SK-N-SH treated with all-trans-retinoic acid at 6 μM for 48 hours (cell line): ENCODE measurements at regions not wholly inside any gene's neighbourhood (a gene's known extent, or its start where the extent isn't known, plus 50 kb on each side); places are given as distances from the start of the nearest gene placed in this dataset.

Source experiments
- ATAC-seq: fragments of 200-7000 bp; cut with Tn5 transposase; 3 replicates; pipeline ENCODE4 v1.9.1; 2020; ENCODE audit warnings: mild to moderate bottlenecking, moderate library complexity
- ARNTL ChIP-seq: fragments of 450-650 bp; formaldehyde crosslinking; IDR thresholded peaks from 2 replicates; pipeline ENCODE4 v1.5.0; 2020; ENCODE audit warnings: low read depth, mild to moderate bottlenecking, moderate library complexity, borderline replicate concordance
- BACH2 ChIP-seq: fragments of 250-450 bp; sonication (Bioruptor Pico); IDR thresholded peaks from 2 replicates; pipeline ENCODE4 v1.9.0; 2021; ENCODE audit warnings: mild to moderate bottlenecking, borderline replicate concordance
- CSDC2 ChIP-seq: fragments of 250-450 bp; sonication (Bioruptor Pico); IDR thresholded peaks from 2 replicates; pipeline ENCODE4 v1.5.0; 2020; ENCODE audit warnings: mild to moderate bottlenecking, moderate library complexity
- GLIS3 ChIP-seq: fragments of 250-450 bp; sonication (Bioruptor Pico); IDR thresholded peaks from 2 replicates; pipeline ENCODE4 v1.5.0; 2020; ENCODE audit warnings: mild to moderate bottlenecking, moderate library complexity
- ISL1 ChIP-seq: fragments of 250-450 bp; sonication (Bioruptor Pico); IDR thresholded peaks from 2 replicates; pipeline ENCODE4 v2.1.2; 2022; ENCODE audit warnings: mild to moderate bottlenecking, moderate library complexity
- OSR1 ChIP-seq: fragments of 250-450 bp; sonication (Bioruptor Pico); IDR thresholded peaks from 2 replicates; pipeline ENCODE4 v1.8.0; 2022; ENCODE audit warnings: moderate library complexity, mild to moderate bottlenecking, inconsistent platforms
- PPARA ChIP-seq: fragments of 250-450 bp; sonication (Bioruptor Pico); IDR thresholded peaks from 2 replicates; pipeline ENCODE4 v1.5.0; 2020; ENCODE audit warnings: mild to moderate bottlenecking, borderline replicate concordance
- RARB ChIP-seq: fragments of 250-450 bp; sonication (Bioruptor Pico); IDR thresholded peaks from 2 replicates; pipeline ENCODE4 v1.8.0; 2021; ENCODE audit warnings: mild to moderate bottlenecking, moderate library complexity
- SNAI2 ChIP-seq: fragments of 250-450 bp; sonication (Bioruptor Pico); IDR thresholded peaks from 2 replicates; pipeline ENCODE4 v1.5.0; 2020; ENCODE audit warnings: mild to moderate bottlenecking, moderate library complexity
- TCF4 ChIP-seq: fragments of 250-450 bp; sonication (Bioruptor Pico); IDR thresholded peaks from 2 replicates; pipeline ENCODE4 v1.8.0; 2021; ENCODE audit warnings: mild to moderate bottlenecking, moderate library complexity, borderline replicate concordance
- TOX ChIP-seq: fragments of 250-450 bp; sonication (Bioruptor Pico); IDR thresholded peaks from 2 replicates; pipeline ENCODE4 v1.8.0; 2021; ENCODE audit warnings: mild to moderate bottlenecking, moderate library complexity, borderline replicate concordance
- TSHZ2 ChIP-seq: fragments of 250-450 bp; sonication (Bioruptor Pico); IDR thresholded peaks from 2 replicates; pipeline ENCODE4 v1.5.0; 2020; ENCODE audit warnings: mild to moderate bottlenecking, moderate library complexity
- ZC3H10 ChIP-seq: fragments of 250-450 bp; sonication (Bioruptor Pico); IDR thresholded peaks from 2 replicates; pipeline ENCODE4 v1.5.1; 2021; ENCODE audit warnings: mild to moderate bottlenecking, moderate library complexity
- ZFP3 ChIP-seq: fragments of 250-450 bp; sonication (Bioruptor Pico); IDR thresholded peaks from 2 replicates; pipeline ENCODE4 v1.5.0; 2020; ENCODE audit warnings: mild to moderate bottlenecking, moderate library complexity
- ZFP30 ChIP-seq: fragments of 450-650 bp; formaldehyde crosslinking; IDR thresholded peaks from 2 replicates; pipeline ENCODE4 v1.5.0; 2022; ENCODE audit warnings: mild to moderate bottlenecking, moderate library complexity
- ZNF565 ChIP-seq: fragments of 450-650 bp; formaldehyde crosslinking; conservative IDR thresholded peaks from 2 replicates; pipeline ENCODE4 v1.5.0; 2020; ENCODE audit warnings: low read depth, mild to moderate bottlenecking, moderate library complexity
- ZNF8 ChIP-seq: fragments of 450-650 bp; formaldehyde crosslinking; IDR thresholded peaks from 2 replicates; pipeline ENCODE4 v1.5.0; 2020; ENCODE audit warnings: mild to moderate bottlenecking, moderate library complexity
- TF ChIP-seq, protein P1 (sequence below): fragments of 250-450 bp; sonication (Bioruptor Pico); IDR thresholded peaks from 2 replicates; pipeline ENCODE4 v1.5.1; 2021; ENCODE audit warnings: mild to moderate bottlenecking, moderate library complexity
- TF ChIP-seq, protein P2 (sequence below): fragments of 250-450 bp; sonication (Bioruptor Pico); IDR thresholded peaks from 2 replicates; pipeline ENCODE4 v1.8.0; 2020; ENCODE audit warnings: mild to moderate bottlenecking, moderate library complexity, borderline replicate concordance

DNA sequence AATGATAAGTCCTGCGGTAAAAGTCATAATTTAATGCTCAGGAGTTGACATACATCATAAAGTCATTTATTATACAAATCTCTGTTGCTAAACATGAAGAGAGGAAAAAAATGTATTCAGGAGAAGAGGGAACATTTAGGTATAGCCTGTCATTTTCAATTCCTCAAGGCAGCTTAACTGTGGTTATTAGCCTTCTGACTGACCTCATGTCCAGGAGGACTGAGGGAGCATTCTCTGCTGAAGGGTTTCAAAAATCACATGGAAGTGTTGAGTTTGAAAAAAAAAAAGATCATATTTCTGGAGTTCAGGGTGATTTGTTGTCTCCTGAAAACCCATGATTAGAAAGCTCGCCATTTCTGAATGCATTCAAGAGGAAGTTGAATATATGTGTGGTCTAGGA, 1371.1 kb upstream of the LRRTM1 start (continued):
- no peak for TF ChIP-seq PPARA

GRCh38 chr2:81672923-81673322, 1368.4 kb upstream of the LRRTM1 start:
- ATAC-seq = no peak
- TF ChIP-seq ZNF565 (CRISPR knock-in tag) = no peak
- no peak for TF ChIP-seq ZC3H10 (CRISPR knock-in tag)
- no peak for TF ChIP-seq TSHZ2 (CRISPR knock-in tag)
- no peak for TF ChIP-seq ZNF8 (CRISPR knock-in tag)
- TF ChIP-seq ZFP3 (CRISPR knock-in tag) = no peak
- no peak for TF ChIP-seq BACH2
- TF ChIP-seq SNAI2 (CRISPR knock-in tag) = no peak
- no peak for TF ChIP-seq OSR1 (CRISPR knock-in tag)
- TF ChIP-seq PPARA = no peak
- TF ChIP-seq ZFP30 = no peak
- no peak for TF ChIP-seq RARB (CRISPR knock-in tag)
- TF ChIP-seq TOX = no peak
- TF ChIP-seq, protein P1, sequence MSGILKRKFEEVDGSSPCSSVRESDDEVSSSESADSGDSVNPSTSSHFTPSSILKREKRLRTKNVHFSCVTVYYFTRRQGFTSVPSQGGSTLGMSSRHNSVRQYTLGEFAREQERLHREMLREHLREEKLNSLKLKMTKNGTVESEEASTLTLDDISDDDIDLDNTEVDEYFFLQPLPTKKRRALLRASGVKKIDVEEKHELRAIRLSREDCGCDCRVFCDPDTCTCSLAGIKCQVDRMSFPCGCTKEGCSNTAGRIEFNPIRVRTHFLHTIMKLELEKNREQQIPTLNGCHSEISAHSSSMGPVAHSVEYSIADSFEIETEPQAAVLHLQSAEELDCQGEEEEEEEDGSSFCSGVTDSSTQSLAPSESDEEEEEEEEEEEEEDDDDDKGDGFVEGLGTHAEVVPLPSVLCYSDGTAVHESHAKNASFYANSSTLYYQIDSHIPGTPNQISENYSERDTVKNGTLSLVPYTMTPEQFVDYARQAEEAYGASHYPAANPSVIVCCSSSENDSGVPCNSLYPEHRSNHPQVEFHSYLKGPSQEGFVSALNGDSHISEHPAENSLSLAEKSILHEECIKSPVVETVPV (CRISPR knock-in tag) = no peak
- no peak for TF ChIP-seq TCF4
- no peak for TF ChIP-seq ISL1 (CRISPR knock-in tag)
- TF ChIP-seq, protein P2, sequence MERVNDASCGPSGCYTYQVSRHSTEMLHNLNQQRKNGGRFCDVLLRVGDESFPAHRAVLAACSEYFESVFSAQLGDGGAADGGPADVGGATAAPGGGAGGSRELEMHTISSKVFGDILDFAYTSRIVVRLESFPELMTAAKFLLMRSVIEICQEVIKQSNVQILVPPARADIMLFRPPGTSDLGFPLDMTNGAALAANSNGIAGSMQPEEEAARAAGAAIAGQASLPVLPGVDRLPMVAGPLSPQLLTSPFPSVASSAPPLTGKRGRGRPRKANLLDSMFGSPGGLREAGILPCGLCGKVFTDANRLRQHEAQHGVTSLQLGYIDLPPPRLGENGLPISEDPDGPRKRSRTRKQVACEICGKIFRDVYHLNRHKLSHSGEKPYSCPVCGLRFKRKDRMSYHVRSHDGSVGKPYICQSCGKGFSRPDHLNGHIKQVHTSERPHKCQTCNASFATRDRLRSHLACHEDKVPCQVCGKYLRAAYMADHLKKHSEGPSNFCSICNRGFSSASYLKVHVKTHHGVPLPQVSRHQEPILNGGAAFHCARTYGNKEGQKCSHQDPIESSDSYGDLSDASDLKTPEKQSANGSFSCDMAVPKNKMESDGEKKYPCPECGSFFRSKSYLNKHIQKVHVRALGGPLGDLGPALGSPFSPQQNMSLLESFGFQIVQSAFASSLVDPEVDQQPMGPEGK (CRISPR knock-in tag) = no peak
- no peak for TF ChIP-seq GLIS3 (CRISPR knock-in tag)
- TF ChIP-seq CSDC2 (CRISPR knock-in tag) = no peak

DNA sequence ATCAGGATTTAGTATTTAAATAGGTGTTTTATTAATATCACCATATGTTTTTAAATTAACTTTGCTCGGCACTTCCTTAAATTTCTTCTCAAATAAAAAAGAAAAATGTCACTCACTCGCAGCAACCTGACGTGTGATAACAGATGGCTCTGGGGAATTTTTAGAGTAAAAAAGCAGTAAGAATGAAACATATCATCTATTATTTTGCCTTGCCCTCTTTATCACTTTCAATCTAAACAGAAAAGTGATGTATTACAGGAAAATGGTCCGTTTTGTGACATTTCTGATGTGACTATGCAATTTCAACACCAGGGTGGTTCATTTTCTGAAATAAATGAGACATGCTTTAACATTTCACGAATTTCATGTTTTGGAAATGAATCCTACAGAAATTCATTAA, 1368.0 kb upstream of the LRRTM1 start:
- TF ChIP-seq ZNF565 (CRISPR knock-in tag) (no peak), GLIS3 (CRISPR knock-in tag) (no peak), OSR1 (CRISPR knock-in tag) (no peak), BACH2 (no peak)
- TF ChIP-seq, protein P1 (CRISPR knock-in tag) = no peak
- TF ChIP-seq, all 23 proteins: peak for 0
- no peak for ATAC-seq

GRCh38 chr2:81670885-81671284, 1366.3 kb upstream of the LRRTM1 start:
- TF ChIP-seq ARNTL (CRISPR knock-in tag) (no peak), ZC3H10 (CRISPR knock-in tag) (no peak), ZNF565 (CRISPR knock-in tag) (no peak), PPARA (no peak), BACH2 (no peak)
- ATAC-seq = no peak

DNA sequence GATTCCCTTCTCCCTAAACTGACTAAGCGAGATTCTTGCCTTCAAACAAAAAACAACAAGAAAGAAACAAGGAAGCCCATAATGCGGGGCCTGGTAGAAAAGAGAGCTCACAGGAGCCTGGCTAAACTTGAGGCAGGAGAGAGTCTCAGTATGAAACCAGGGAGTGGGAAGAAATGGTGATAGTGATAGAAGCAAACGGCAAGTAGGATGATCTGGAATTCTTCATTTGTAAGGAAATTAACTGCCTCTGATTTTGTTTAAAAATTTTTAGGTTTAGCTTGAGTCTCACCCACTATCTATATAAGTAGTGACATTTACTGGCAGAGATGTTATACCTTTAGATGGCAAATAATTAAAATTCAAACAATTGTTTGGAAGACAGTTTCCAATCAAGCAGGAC, 1356.5 kb upstream of the LRRTM1 start:
- no peak for ATAC-seq
- no peak for TF ChIP-seq TSHZ2 (CRISPR knock-in tag)
